Astrocyte (in vitro differentiated cells and primary cell): ENCODE measurements at regions not wholly inside any gene's neighbourhood (a gene's known extent, or its start where the extent isn't known, plus 50 kb on each side); places are given as distances from the start of the nearest gene placed in this dataset.

Experiments used
- CTCF ChIP-seq: IDR thresholded peaks from 2 replicates; pipeline ENCODE4 v1.5.1; 2011; ENCODE audit warnings: low read depth, mild to moderate bottlenecking, inconsistent platforms, low read length, moderate library complexity; ENCODE audit not compliant: insufficient read depth
- EZH2 ChIP-seq: IDR thresholded peaks from 2 replicates; pipeline ENCODE4 v1.6.1; 2012; ENCODE audit warnings: mild to moderate bottlenecking, low read length, inconsistent platforms; ENCODE audit not compliant: insufficient read depth

- TF ChIP-seq CTCF (no peak), EZH2 (no peak)
Observed at GRCh38 chr6:119445666-119446065, 96.1 kb upstream of the MAN1A1 start.
